OCI-LY3 (cell line): ENCODE measurements at regions not wholly inside any gene's neighbourhood (a gene's known extent, or its start where the extent isn't known, plus 50 kb on each side); places are given as distances from the start of the nearest gene placed in this dataset.

ENCODE experiments used
- H2AFZ ChIP-seq: fragments of 200-600, 300-600 bp; shearing (Covaris generic); 2 replicates; pipeline ENCODE4 v1.6.0; 2014; ENCODE audit warnings: antibody characterized with exemption, low read depth, low read length
- H3K27ac ChIP-seq: fragments of 200-600, 300-600 bp; sonication (generic); 2 replicates; pipeline ENCODE4 v1.5.1; 2014; ENCODE audit warnings: mild to moderate bottlenecking, low read length, moderate library complexity, mixed read lengths
- H3K27me3 ChIP-seq: fragments of 200-600, 300-600 bp; sonication (generic); 2 replicates; pipeline ENCODE4 v1.6.1; 2014; ENCODE audit warnings: low read depth, low read length, mixed read lengths
- H3K36me3 ChIP-seq: fragments of 200-600, 300-600 bp; sonication (generic); replicated peaks from 2 replicates; pipeline ENCODE3; 2014; ENCODE audit warnings: low read depth, low read length, mixed read lengths
- H3K4me1 ChIP-seq: fragments of 300-600, 200-600 bp; sonication (generic); 2 replicates; pipeline ENCODE4 v1.6.1; 2014; ENCODE audit warnings: low read length, mixed read lengths
- H3K4me2 ChIP-seq: fragments of 200-600, 300-600 bp; sonication (generic); 2 replicates; pipeline ENCODE4 v1.6.1; 2014; ENCODE audit warnings: low read length, mixed read lengths
- H3K4me3 ChIP-seq: fragments of 300-600, 200-600 bp; sonication (generic); 2 replicates; pipeline ENCODE4 v1.5.1; 2014; ENCODE audit warnings: antibody characterized with exemption, mild to moderate bottlenecking, low read length, moderate library complexity
- H3K79me2 ChIP-seq: fragments of 300-600, 200-600 bp; shearing (Covaris generic); 2 replicates; pipeline ENCODE4 v1.6.1; 2014; ENCODE audit warnings: mild to moderate bottlenecking, low read length, mixed read lengths
- H3K9ac ChIP-seq: fragments of 300-600, 200-600 bp; shearing (Covaris generic); 2 replicates; pipeline ENCODE4 v1.6.0; 2014; ENCODE audit warnings: mild to moderate bottlenecking, low read length, moderate library complexity
- H3K9me3 ChIP-seq: fragments of 200-600, 300-600 bp; shearing (Covaris generic); 2 replicates; pipeline ENCODE4 v1.6.1; 2014; ENCODE audit warnings: low read length, mixed read lengths; ENCODE audit not compliant: insufficient read depth
- H4K20me1 ChIP-seq: fragments of 200-600, 300-600 bp; sonication (generic); 2 replicates; pipeline ENCODE4 v1.6.1; 2016; ENCODE audit warnings: low read length, mixed read lengths; ENCODE audit not compliant: insufficient read depth
- EZH2phosphoT487 ChIP-seq: fragments of 200-600 bp; shearing (Covaris generic); IDR thresholded peaks from 2 replicates; pipeline ENCODE4 v1.6.1; 2018; ENCODE audit warnings: antibody characterized with exemption, mixed run types, low read depth
- TF ChIP-seq, protein P1 (sequence below): fragments of 200-600, 300-600 bp; sonication (generic); IDR thresholded peaks from 2 replicates; pipeline ENCODE4 v1.5.1; 2014; ENCODE audit warnings: antibody characterized with exemption, low read length, low read depth

DNA sequence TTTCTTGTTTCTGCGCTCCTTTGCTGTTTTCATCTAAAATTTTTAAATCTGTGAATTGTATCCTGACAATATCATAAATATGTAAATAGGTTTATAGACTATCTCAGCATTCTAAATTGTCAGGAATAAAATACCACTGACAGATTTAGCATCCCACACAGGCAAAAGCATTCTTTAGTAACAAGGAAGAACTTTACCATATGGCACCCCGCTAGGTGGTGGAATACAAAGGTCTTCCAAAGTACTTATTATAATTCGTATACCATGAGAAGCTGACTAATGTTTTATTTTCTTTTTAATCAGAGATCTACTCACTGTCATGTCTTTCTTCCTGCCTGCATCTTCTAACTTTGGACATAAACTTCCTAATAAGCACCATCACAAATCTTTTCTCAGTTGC is 328.8 kb upstream of the NOVA1 start:
- Histone ChIP-seq H3K4me2 (no peak overlapping the region), H2AFZ (no peak overlapping the region), H4K20me1 (no peaks in the 10 kb centered on the region), H3K27me3 (no peaks in the 10 kb centered on the region), H3K36me3 (no peaks in the 10 kb centered on the region), H3K79me2 (no peaks in the 10 kb centered on the region), H3K27ac (no peak overlapping the region), H3K4me3 (no peak overlapping the region), H3K9ac (no peak overlapping the region), H3K9me3 (no peaks in the 10 kb centered on the region), H3K4me1 (no peaks in the 10 kb centered on the region)
- TF ChIP-seq EZH2phosphoT487: no peak
- TF ChIP-seq, protein P1, sequence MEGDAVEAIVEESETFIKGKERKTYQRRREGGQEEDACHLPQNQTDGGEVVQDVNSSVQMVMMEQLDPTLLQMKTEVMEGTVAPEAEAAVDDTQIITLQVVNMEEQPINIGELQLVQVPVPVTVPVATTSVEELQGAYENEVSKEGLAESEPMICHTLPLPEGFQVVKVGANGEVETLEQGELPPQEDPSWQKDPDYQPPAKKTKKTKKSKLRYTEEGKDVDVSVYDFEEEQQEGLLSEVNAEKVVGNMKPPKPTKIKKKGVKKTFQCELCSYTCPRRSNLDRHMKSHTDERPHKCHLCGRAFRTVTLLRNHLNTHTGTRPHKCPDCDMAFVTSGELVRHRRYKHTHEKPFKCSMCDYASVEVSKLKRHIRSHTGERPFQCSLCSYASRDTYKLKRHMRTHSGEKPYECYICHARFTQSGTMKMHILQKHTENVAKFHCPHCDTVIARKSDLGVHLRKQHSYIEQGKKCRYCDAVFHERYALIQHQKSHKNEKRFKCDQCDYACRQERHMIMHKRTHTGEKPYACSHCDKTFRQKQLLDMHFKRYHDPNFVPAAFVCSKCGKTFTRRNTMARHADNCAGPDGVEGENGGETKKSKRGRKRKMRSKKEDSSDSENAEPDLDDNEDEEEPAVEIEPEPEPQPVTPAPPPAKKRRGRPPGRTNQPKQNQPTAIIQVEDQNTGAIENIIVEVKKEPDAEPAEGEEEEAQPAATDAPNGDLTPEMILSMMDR: no peak

DNA sequence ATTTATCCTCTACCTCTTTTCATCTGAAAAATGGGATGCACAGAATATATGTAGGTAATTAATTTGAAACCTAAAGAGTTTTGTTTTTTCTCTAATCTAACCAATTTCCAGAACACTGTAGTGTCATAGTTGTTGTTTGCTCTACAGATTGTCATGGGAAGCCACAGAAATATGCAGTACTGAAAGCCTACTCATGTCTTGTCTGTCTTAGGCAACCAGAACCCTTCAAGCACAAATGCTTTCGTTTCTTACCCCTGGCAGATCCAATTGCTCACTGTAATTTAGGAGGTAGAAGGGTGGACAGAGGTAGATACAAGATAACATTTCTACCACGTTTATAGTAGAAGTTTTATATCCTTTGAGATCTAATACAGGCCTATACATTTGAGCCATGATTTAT is 330.2 kb upstream of the NOVA1 start:
- no peaks in the 10 kb centered on the region for H3K79me2 ChIP-seq
- H3K4me3 ChIP-seq: no peak overlapping the region
- H3K4me2 ChIP-seq: no peak overlapping the region
- H3K9me3 ChIP-seq: no peaks in the 10 kb centered on the region
- H3K36me3 ChIP-seq: no peaks in the 10 kb centered on the region
- no peak overlapping the region for H2AFZ ChIP-seq
- no peaks in the 10 kb centered on the region for H3K27me3 ChIP-seq
- H3K9ac ChIP-seq: no peak overlapping the region
- H3K27ac ChIP-seq: no peak overlapping the region
- TF ChIP-seq, protein P1: no peak
- TF ChIP-seq EZH2phosphoT487: no peak
- no peaks in the 10 kb centered on the region for H4K20me1 ChIP-seq
- H3K4me1 ChIP-seq: no peaks in the 10 kb centered on the region

GRCh38 chr14:26929361-26929760 is 331.5 kb upstream of the NOVA1 start:
- H3K79me2 ChIP-seq: no peaks in the 10 kb centered on the region
- H3K4me3 ChIP-seq: no peak overlapping the region
- H3K36me3 ChIP-seq: no peaks in the 10 kb centered on the region
- H3K9ac ChIP-seq: no peak overlapping the region
- no peaks in the 10 kb centered on the region for H3K9me3 ChIP-seq
- TF ChIP-seq, protein P1: no peak
- TF ChIP-seq EZH2phosphoT487: no peak
- H3K4me1 ChIP-seq: no peaks in the 10 kb centered on the region
- no peaks in the 10 kb centered on the region for H4K20me1 ChIP-seq
- H2AFZ ChIP-seq: no peak overlapping the region
- no peaks in the 10 kb centered on the region for H3K27me3 ChIP-seq
- H3K27ac ChIP-seq: no peak overlapping the region
- H3K4me2 ChIP-seq: no peak overlapping the region

GRCh38 chr14:26930576-26930975 is 332.7 kb upstream of the NOVA1 start:
- no peak overlapping the region for H3K4me2 ChIP-seq
- H3K79me2 ChIP-seq: no peaks in the 10 kb centered on the region
- no peak overlapping the region for H2AFZ ChIP-seq
- no peaks in the 10 kb centered on the region for H3K9me3 ChIP-seq
- no peaks in the 10 kb centered on the region for H3K36me3 ChIP-seq
- no peaks in the 10 kb centered on the region for H4K20me1 ChIP-seq
- H3K4me3 ChIP-seq: no peak overlapping the region
- no peak overlapping the region for H3K9ac ChIP-seq
- H3K27me3 ChIP-seq: no peaks in the 10 kb centered on the region
- H3K4me1 ChIP-seq: no peaks in the 10 kb centered on the region
- no peak for TF ChIP-seq EZH2phosphoT487
- no peak overlapping the region for H3K27ac ChIP-seq

DNA sequence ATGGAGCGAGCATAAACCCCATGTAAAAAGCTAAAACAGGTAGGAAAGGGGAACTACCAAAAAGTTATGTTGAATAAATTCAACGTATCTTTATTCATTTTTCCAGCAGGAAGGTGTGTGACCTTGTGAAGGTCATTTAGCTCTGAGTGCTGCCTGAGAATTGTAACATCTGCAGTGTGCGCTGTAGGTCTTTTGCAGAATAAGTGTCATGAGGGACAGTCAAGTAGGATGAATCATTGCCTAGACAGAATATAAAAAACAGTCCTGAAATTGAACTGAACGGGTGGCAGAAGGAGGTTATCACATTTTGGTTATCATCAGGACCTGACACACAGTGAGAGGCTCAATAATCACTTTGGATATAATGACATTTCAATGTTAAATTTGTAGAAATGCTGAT is 334.8 kb upstream of the NOVA1 start:
- H3K9me3 ChIP-seq: no peaks in the 10 kb centered on the region

More for the DNA sequence above, 334.8 kb upstream of the NOVA1 start:
- Histone ChIP-seq H4K20me1 (no peaks in the 10 kb centered on the region), H3K27ac (no peak overlapping the region), H3K27me3 (no peaks in the 10 kb centered on the region), H3K79me2 (no peaks in the 10 kb centered on the region), H3K9ac (no peak overlapping the region), H3K4me1 (no peaks in the 10 kb centered on the region), H3K4me3 (no peak overlapping the region), H3K36me3 (no peaks in the 10 kb centered on the region), H3K4me2 (no peak overlapping the region), H2AFZ (no peak overlapping the region)
- TF ChIP-seq, protein P1: no peak
- no peak for TF ChIP-seq EZH2phosphoT487
